IMR-90 (cell line): ENCODE measurements at regions not wholly inside any gene's neighbourhood (a gene's known extent, or its start where the extent isn't known, plus 50 kb on each side); places are given as distances from the start of the nearest gene placed in this dataset.

Experiments used
- ATAC-seq: fragments of 200-7000 bp; cut with Tn5 transposase; 2 replicates; pipeline ENCODE4 v1.9.1; 2020; ENCODE audit warnings: low read depth, mild to moderate bottlenecking, moderate library complexity
- BruUV-seq: library from RNA; stranded (reverse); fragments of 400-500 nt; replicated peaks from 2 replicates; lab custom pipeline; 2021; lab: Mats Ljungman, UMichigan
- CTCF ChIA-PET: fragments of 300-600 bp; formaldehyde crosslinking; extraction: SDS; loops from one replicate; lab custom pipeline; 2021; ENCODE audit warnings: antibody characterized with exemption; lab: Yijun Ruan, JAX
- POLR2A ChIA-PET: fragments of 300-600 bp; sonication (Branson Sonifier 250); formaldehyde crosslinking; loops from one replicate; lab custom pipeline; 2022; ENCODE audit warnings: antibody characterized with exemption; ENCODE audit not compliant: unreplicated experiment; lab: Charles Lee
- DNase-seq: peaks from one replicate; pipeline ENCODE4 v3.0.0; 2013
- H2AFZ ChIP-seq: replicated peaks from 2 replicates; pipeline ENCODE3; 2013; ENCODE audit warnings: low read length, mild to moderate bottlenecking; ENCODE audit not compliant: poor library complexity
- H2AK5ac ChIP-seq: 2 replicates; pipeline ENCODE4 v1.6.1; 2013; ENCODE audit warnings: low read depth, low read length, inconsistent platforms
- H2AK9ac ChIP-seq: replicated peaks from 2 replicates; pipeline ENCODE3; 2013; ENCODE audit warnings: mild to moderate bottlenecking, low read depth, low read length, moderate library complexity; ENCODE audit not compliant: poor library complexity
- H2BK120ac ChIP-seq: 2 replicates; pipeline ENCODE4 v1.6.1; 2013; ENCODE audit warnings: low read depth, low read length, inconsistent platforms
- H2BK15ac ChIP-seq: 3 replicates; pipeline ENCODE4 v1.6.1; 2013; ENCODE audit warnings: low read depth, low read length, inconsistent platforms
- H2BK20ac ChIP-seq: 2 replicates; pipeline ENCODE4 v1.6.1; 2013; ENCODE audit warnings: low read depth, mild to moderate bottlenecking, inconsistent platforms, low read length, moderate library complexity
- H2BK5ac ChIP-seq: 2 replicates; pipeline ENCODE4 v1.6.1; 2013; ENCODE audit warnings: mild to moderate bottlenecking, low read depth, low read length, inconsistent platforms; ENCODE audit not compliant: poor library complexity, severe bottlenecking
- H3K14ac ChIP-seq: replicated peaks from 2 replicates; pipeline ENCODE4 v1.6.1; 2013; ENCODE audit warnings: low read depth, low read length, inconsistent platforms
- H3K18ac ChIP-seq: 2 replicates; pipeline ENCODE4 v1.6.1; 2013; ENCODE audit warnings: low read depth, low read length, control low read depth
- H3K23ac ChIP-seq: 2 replicates; pipeline ENCODE4 v1.6.1; 2013; ENCODE audit warnings: low read depth, low read length, inconsistent platforms
- H3K27ac ChIP-seq: 2 replicates; pipeline ENCODE4 v1.5.1; 2013; ENCODE audit warnings: mild to moderate bottlenecking, control low read depth, low read length; ENCODE audit not compliant: insufficient read depth
- H3K27me3 ChIP-seq: 2 replicates; pipeline ENCODE4 v1.6.1; 2013; ENCODE audit warnings: low read length; ENCODE audit not compliant: control insufficient read depth, insufficient read depth
- H3K36me3 ChIP-seq: 2 replicates; pipeline ENCODE4 v1.6.1; 2013; ENCODE audit warnings: low read length, mixed read lengths; ENCODE audit not compliant: control insufficient read depth, insufficient read depth
- H3K4ac ChIP-seq: 2 replicates; pipeline ENCODE4 v1.6.1; 2013; ENCODE audit warnings: low read depth, low read length, inconsistent platforms
- H3K4me1 ChIP-seq: 2 replicates; pipeline ENCODE4 v1.6.1; 2013; ENCODE audit warnings: low read length, mixed read lengths; ENCODE audit not compliant: control insufficient read depth, insufficient read depth
- H3K4me2 ChIP-seq: 2 replicates; pipeline ENCODE4 v1.6.1; 2013; ENCODE audit warnings: low read depth, mild to moderate bottlenecking, control low read depth, low read length, moderate library complexity
- H3K4me3 ChIP-seq: 2 replicates; pipeline ENCODE4 v1.5.1; 2013; ENCODE audit warnings: low read depth, mild to moderate bottlenecking, control low read depth, low read length, moderate library complexity; ENCODE audit not compliant: insufficient read depth
- H3K56ac ChIP-seq: 2 replicates; pipeline ENCODE4 v1.6.1; 2013; ENCODE audit warnings: low read length, inconsistent platforms; ENCODE audit not compliant: insufficient read depth; ENCODE audit errors: extremely low read depth
- H3K79me1 ChIP-seq, 2 experiments: 2 replicates each; pipeline ENCODE4 v1.6.1; 2013; ENCODE audit warnings: low read length in 2 of 2, inconsistent platforms in 1 of 2, low read depth in 1 of 2
- H3K9ac ChIP-seq: 2 replicates; pipeline ENCODE4 v1.6.1; 2013; ENCODE audit warnings: low read depth, low read length, control low read depth
- H3K9me1 ChIP-seq: 2 replicates; pipeline ENCODE4 v1.6.1; 2013; ENCODE audit warnings: low read length, inconsistent platforms; ENCODE audit not compliant: insufficient read depth
- H3K9me3 ChIP-seq: 2 replicates; pipeline ENCODE4 v1.6.1; 2013; ENCODE audit warnings: low read length; ENCODE audit not compliant: control insufficient read depth, insufficient read depth
- H4K20me1 ChIP-seq: 2 replicates; pipeline ENCODE4 v1.6.1; 2013; ENCODE audit warnings: low read length, inconsistent platforms; ENCODE audit not compliant: insufficient read depth
- H4K5ac ChIP-seq: 2 replicates; pipeline ENCODE4 v1.6.1; 2013; ENCODE audit warnings: mild to moderate bottlenecking, low read depth, low read length, control low read depth
- H4K8ac ChIP-seq, 2 experiments: 2 replicates each; pipeline ENCODE4 v1.6.1; 2013; ENCODE audit warnings: low read depth in 2 of 2, low read length in 2 of 2, control low read depth in 1 of 2, inconsistent platforms in 1 of 2
- H4K91ac ChIP-seq: 2 replicates; pipeline ENCODE4 v1.6.1; 2013; ENCODE audit warnings: low read depth, low read length, inconsistent platforms; ENCODE audit not compliant: insufficient read depth
- CEBPB ChIP-seq: IDR thresholded peaks from 2 replicates; pipeline ENCODE4 v1.6.1; 2012; ENCODE audit warnings: low read depth, low read length, improper control_type of control experiment
- CHD1 ChIP-seq: IDR thresholded peaks from 2 replicates; pipeline ENCODE4 v1.6.1; 2012; ENCODE audit warnings: low read depth, low read length, improper control_type of control experiment
- CTCF ChIP-seq: conservative IDR thresholded peaks from 2 replicates; pipeline ENCODE4 v1.5.1; 2012; ENCODE audit warnings: mild to moderate bottlenecking, low read depth, low read length, improper control_type of control experiment
- ELK1 ChIP-seq: fragments of 150-350 bp; IDR thresholded peaks from 2 replicates; pipeline ENCODE4 v1.6.1; 2016; ENCODE audit warnings: low read depth, mild to moderate bottlenecking, low read length, moderate library complexity, borderline replicate concordance
- MAZ ChIP-seq: IDR thresholded peaks from 2 replicates; pipeline ENCODE4 v1.6.1; 2012; ENCODE audit warnings: low read depth, mild to moderate bottlenecking, low read length, improper control_type of control experiment, moderate library complexity, borderline replicate concordance
- POLR2A ChIP-seq: IDR thresholded peaks from 2 replicates; pipeline ENCODE4 v1.6.1; 2012; ENCODE audit warnings: mild to moderate bottlenecking, low read depth, low read length
- RCOR1 ChIP-seq: IDR thresholded peaks from 2 replicates; pipeline ENCODE4 v1.6.1; 2012; ENCODE audit warnings: mild to moderate bottlenecking, low read length, improper control_type of control experiment; ENCODE audit not compliant: insufficient replicate concordance
- RFX5 ChIP-seq: IDR thresholded peaks from 2 replicates; pipeline ENCODE4 v1.8.0; 2012; ENCODE audit warnings: low read depth, mild to moderate bottlenecking, low read length, moderate library complexity
- WGBS, 2 experiments: methylation state at CpG; one replicate each; pipeline versions ENCODE4 v1.1.5 to v1.1.7; 2013; ENCODE audit warnings: missing lambda C conversion rate in 2 of 2; ENCODE audit not compliant: insufficient read length in 1 of 2; ENCODE audit errors: extremely low coverage in 2 of 2; 5-methylcytosine and 5-hydroxymethylcytosine counted together
- dilution Hi-C: fragments of 300-500 bp; cut with HindIII; formaldehyde crosslinking; loops from one replicate; pipeline ENCODE4 v1.14.3; 2018; ENCODE audit warnings: low sequenced_read_pairs; ENCODE audit not compliant: unreplicated experiment
- in situ Hi-C: fragments of 300-500 bp; cut with MboI; formaldehyde crosslinking; loops from 3 replicates; pipeline ENCODE4 v1.14.3; 2019; ENCODE audit warnings: low sequenced_read_pairs, inconsistent platforms, mixed read lengths
- intact Hi-C: fragments of 100-400 bp; cut with micrococcal nuclease; formaldehyde crosslinking; loops from 2 replicates; pipeline ENCODE4 v1.10.0; 2022

GRCh38 chr20:40156600-40157317 is 532.3 kb downstream of the MAFB start:
- whole genome bisulfite sequencing, 2 experiments: no CpG with 5 or more reads among the region's 4 CpGs
- H3K4me2 ChIP-seq: no peak overlapping the region
- H3K4ac ChIP-seq: no peak overlapping the region
- dilution Hi-C loops (no loop called here), intact Hi-C loops (no loop called here), in situ Hi-C loops (no loop called here)
- BruUV-seq: no TSS peak
- no peak overlapping the region for H3K9ac ChIP-seq
- H4K8ac ChIP-seq: no peak overlapping the region
- no peak overlapping the region for H3K56ac ChIP-seq
- no peak overlapping the region for H2BK20ac ChIP-seq
- no peak overlapping the region for H3K18ac ChIP-seq
- no peak for ATAC-seq
- H2AK5ac ChIP-seq: no peak overlapping the region
- H3K36me3 ChIP-seq: no peaks in the 10 kb centered on the region
- H3K27me3 ChIP-seq: no peaks in the 10 kb centered on the region
- H3K4me1 ChIP-seq: no peaks in the 10 kb centered on the region
- H3K14ac ChIP-seq: no peak overlapping the region
- POLR2A ChIA-PET: no interaction called here
- no peaks in the 10 kb centered on the region for H3K9me3 ChIP-seq
- no peak overlapping the region for H2AK9ac ChIP-seq
- no peak overlapping the region for H3K27ac ChIP-seq
- H2AFZ ChIP-seq: no peak overlapping the region
- H3K9me1 ChIP-seq: no peaks in the 10 kb centered on the region
- H3K79me1 ChIP-seq: no peaks in the 10 kb centered on the region
- H3K23ac ChIP-seq: no peak overlapping the region
- no peak overlapping the region for H4K91ac ChIP-seq
- H3K4me3 ChIP-seq: no peak overlapping the region
- no peaks in the 10 kb centered on the region for H4K20me1 ChIP-seq
- no peak overlapping the region for H2BK120ac ChIP-seq
- H2BK15ac ChIP-seq: no peak overlapping the region
- DNase-seq: no peak
- no peak overlapping the region for H4K5ac ChIP-seq
- H2BK5ac ChIP-seq: no peak overlapping the region
- TF ChIP-seq RCOR1: no peak
- no peak for TF ChIP-seq MAZ
- TF ChIP-seq RFX5: no peak
- no peak for TF ChIP-seq POLR2A
- TF ChIP-seq CHD1: no peak
- TF ChIP-seq ELK1: no peak
- TF ChIP-seq CTCF: no peak
- no peak for TF ChIP-seq CEBPB
- CTCF ChIA-PET: no interaction called here
